Coronary artery (tissue), 2 donors: ENCODE measurements at regions not wholly inside any gene's neighbourhood (a gene's known extent, or its start where the extent isn't known, plus 50 kb on each side); places are given as distances from the start of the nearest gene placed in this dataset.

ENCODE experiments used
- DNase-seq: peaks from one replicate; pipeline ENCODE4 v3.0.0-alpha.2; 2017; ENCODE audit warnings: low spot score
- H3K27ac ChIP-seq, 2 donors: fragments of 200-600 bp; sonication (generic); one replicate each; pipeline ENCODE4 v1.5.1; 2016 to 2019
- H3K4me3 ChIP-seq: fragments of 200-600 bp; sonication (generic); 2 replicates; pipeline ENCODE4 v1.5.1; 2016; ENCODE audit warnings: mild to moderate bottlenecking, moderate library complexity
- TF ChIP-seq, protein P1 (sequence below): fragments of 200-600 bp; sonication (generic); IDR thresholded peaks from one replicate; pipeline ENCODE4 v1.5.1; 2019; ENCODE audit warnings: antibody characterized with exemption

DNA sequence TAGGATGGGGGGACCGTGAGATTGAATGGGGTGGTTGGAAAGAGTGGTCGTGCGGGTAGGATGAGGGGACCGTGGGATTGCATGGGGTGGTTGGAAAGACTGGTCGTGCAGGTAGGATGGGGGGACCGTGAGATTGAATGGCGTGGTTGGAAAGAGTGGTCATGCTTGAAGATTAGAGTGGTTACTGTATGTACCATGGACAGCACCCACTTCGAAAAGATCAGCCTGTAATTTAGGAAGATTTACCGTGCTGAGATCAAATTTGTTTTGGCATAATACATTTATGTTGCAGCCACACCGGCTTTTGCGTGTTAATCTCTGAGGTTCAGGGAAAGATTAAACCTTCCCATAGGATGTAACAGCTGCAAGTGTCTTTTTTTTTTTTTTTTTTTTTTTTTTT, 495.2 kb upstream of the ADARB2 start:
- Histone ChIP-seq H3K27ac (no peak overlapping the region), H3K4me3 (no peak overlapping the region)
- no peak for DNase-seq
- TF ChIP-seq, protein P1, sequence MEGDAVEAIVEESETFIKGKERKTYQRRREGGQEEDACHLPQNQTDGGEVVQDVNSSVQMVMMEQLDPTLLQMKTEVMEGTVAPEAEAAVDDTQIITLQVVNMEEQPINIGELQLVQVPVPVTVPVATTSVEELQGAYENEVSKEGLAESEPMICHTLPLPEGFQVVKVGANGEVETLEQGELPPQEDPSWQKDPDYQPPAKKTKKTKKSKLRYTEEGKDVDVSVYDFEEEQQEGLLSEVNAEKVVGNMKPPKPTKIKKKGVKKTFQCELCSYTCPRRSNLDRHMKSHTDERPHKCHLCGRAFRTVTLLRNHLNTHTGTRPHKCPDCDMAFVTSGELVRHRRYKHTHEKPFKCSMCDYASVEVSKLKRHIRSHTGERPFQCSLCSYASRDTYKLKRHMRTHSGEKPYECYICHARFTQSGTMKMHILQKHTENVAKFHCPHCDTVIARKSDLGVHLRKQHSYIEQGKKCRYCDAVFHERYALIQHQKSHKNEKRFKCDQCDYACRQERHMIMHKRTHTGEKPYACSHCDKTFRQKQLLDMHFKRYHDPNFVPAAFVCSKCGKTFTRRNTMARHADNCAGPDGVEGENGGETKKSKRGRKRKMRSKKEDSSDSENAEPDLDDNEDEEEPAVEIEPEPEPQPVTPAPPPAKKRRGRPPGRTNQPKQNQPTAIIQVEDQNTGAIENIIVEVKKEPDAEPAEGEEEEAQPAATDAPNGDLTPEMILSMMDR = no peak

DNA sequence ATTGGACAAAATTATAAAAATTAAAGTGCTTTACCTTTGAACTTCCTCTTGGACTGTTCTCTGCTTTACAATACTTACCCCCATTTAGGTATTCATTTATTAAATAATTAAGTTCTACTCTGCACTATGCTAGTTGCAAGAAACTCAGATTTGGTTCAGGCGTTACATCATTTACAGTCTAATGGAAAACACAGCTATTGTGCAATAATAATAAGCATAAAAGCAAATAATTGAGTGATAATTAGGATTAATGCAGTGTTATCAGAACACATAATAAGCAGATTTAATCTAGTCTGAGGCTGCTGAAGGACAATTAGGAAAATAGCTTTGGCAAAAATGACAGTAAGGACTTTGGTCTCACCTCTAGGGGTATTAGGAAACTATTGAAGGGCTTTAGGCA, 493.2 kb upstream of the ADARB2 start:
- no peak for DNase-seq
- TF ChIP-seq, protein P1 = no peak
- Histone ChIP-seq H3K4me3 (no peak overlapping the region), H3K27ac (no peak overlapping the region)

DNA sequence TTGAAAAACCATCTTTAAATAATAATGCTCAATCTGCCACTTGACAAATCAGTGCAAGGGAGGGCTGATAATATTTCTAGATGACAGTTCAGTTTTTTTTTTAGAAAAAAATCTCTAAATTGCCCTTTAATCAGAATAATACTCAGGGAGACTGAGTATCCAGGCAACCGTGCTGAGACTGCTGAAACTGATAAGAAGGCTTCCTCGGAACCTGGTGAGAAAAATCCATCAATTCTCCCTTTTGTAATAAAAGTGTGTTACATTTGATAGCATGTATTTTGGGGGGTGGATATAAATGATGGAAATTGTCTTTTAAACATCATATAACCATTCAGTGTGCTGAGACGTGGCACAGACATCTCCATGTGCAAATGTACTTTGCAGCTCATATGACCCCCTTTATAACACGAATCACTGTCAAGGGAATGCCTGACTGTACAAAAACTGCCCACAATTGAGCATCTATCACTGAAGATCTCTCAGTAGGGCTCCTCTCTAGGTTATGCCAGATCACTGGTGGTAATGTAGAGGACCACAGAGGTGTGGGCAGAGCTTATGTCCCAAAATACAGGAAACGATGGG, 491.1 kb upstream of the ADARB2 start:
- DNase-seq = no peak
- Histone ChIP-seq H3K27ac (no peak overlapping the region), H3K4me3 (no peak overlapping the region)
- TF ChIP-seq, protein P1 = no peak

DNA sequence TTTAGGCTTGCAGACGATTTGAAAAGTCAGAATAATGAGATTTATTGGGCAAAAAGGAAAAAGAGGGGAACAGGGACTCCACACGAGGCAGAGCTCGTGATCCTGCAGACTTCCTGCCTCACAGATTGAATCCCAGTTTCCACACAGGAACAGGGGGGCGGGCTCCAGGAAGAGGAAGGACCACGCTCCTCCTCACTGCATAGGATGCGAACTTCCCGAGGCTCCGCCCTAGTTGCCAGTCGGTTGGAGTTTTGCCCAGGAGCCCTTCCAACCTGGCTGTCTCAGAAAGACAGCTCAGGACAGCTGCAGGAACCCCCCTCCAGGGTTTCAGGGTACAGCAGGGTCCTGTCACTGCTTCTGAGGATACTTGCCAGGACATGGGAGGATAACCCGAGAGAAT, 488.3 kb upstream of the ADARB2 start:
- TF ChIP-seq, protein P1 = no peak
- Histone ChIP-seq H3K27ac (no peak overlapping the region), H3K4me3 (no peak overlapping the region)
- no peak for DNase-seq

DNA sequence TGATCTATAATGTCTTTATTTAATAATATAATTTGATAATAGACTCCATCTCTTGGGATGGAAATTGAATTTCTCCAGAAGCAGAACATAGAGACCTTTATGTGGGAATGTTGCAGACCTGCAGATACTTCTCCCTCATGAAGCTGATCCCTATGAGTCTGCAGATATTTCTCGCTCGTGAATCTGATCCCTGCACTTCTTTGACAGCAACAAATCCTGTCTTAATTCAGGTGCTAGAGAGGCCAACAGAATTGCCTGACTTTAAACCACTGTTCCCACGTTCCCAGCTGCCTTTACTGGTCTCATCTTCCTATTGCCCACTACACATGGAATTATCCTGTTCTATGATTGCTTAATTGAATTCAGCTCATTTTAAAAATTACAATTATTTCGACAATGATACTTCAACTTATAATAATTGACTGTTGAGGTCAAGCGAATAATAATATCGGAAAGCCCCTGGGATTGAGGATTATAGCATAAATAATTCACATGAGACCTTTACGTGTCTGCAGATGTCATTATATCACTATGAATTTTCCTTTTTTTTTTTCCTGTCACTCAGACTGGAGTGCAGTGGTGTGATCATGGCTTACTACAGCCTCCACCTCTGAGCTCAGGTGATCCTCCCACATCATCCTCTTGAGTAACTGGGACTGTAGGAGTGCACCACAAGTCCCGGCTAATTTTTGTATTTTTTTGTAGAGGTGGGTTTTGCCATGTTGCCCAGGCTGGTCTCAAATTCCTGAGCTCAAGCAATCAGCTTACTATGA, 486.4 kb upstream of the ADARB2 start:
- DNase-seq = no peak
- Histone ChIP-seq H3K4me3 (no peak overlapping the region), H3K27ac (no peak overlapping the region)
- TF ChIP-seq, protein P1 = no peak

DNA sequence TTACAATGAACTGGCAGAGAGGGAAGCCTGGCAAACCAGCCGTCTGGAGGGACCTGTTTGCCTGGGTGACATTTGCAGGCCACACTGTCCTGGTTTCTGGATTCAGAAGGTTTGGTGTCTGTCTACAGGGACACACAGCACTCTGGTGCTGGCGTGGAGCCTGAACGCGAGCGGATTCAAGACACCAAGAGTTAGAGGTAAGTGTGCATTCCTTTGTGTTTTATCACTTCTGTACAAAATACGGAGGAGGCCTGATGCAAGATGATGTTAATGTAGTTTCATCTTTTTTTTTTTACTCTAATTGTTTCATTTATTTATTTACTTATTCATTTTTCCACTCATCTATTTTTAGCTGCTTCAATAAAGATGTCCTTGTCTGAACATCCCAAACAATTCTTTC, 485.3 kb upstream of the ADARB2 start:
- H3K27ac ChIP-seq = no peak overlapping the region
- TF ChIP-seq, protein P1 = no peak
- H3K4me3 ChIP-seq = no peak overlapping the region
- DNase-seq = no peak

DNA sequence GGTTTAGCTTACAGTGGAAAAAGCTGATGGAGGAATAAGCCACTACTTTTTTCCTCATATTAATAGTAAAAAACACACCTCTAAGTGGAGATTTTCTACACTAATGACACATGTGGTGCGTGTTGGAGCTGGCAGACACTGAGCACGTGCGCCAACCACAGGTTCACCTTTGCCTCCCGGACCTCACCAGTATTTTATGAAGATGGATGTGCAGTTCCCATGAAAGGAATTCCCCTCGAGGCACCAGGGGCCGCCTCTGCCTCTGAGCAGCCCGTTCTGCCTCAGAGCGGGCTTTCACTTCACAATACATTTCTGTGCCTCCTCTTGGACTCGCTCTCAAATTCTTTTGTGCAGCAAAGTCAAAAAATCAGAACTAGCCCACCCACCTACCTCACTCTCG, 477.5 kb upstream of the ADARB2 start:
- Histone ChIP-seq H3K4me3 (no peak overlapping the region), H3K27ac (no peak overlapping the region)
- TF ChIP-seq, protein P1 = no peak
- no peak for DNase-seq
